HG03521 (cell line): ENCODE measurements at regions not wholly inside any gene's neighbourhood (a gene's known extent, or its start where the extent isn't known, plus 50 kb on each side); places are given as distances from the start of the nearest gene placed in this dataset.
"Not testable (repeated sequence)": the region's sequence is repeated elsewhere in the genome, so short reads cannot be mapped to it uniquely, and the experiment has no call there.

Source experiments
- ATAC-seq: cut with Tn5 transposase; IDR thresholded peaks from one replicate; pipeline ENCODE4 v1.9.1; 2021; ENCODE audit warnings: mild to moderate bottlenecking, moderate library complexity; ENCODE audit not compliant: unreplicated experiment

GRCh38 chr4:108416831-108417230 is 203.5 kb upstream of the RPL34 start:
- ATAC-seq, result no peak

- no peak for ATAC-seq
Observed at GRCh38 chr4:108415389-108415788, 205.0 kb upstream of the RPL34 start.

GRCh38 chr4:108411836-108412235 is 208.5 kb upstream of the RPL34 start:
- ATAC-seq, result no peak

- ATAC-seq, result not testable (repeated sequence)
Observed at GRCh38 chr4:108409691-108410090, 210.7 kb upstream of the RPL34 start.

GRCh38 chr4:108405586-108405985 is 214.8 kb upstream of the RPL34 start:
- no peak for ATAC-seq

- ATAC-seq, result no peak
Observed at GRCh38 chr4:108400309-108400708, 220.1 kb upstream of the RPL34 start.

GRCh38 chr4:108399610-108400265 is 220.6 kb upstream of the RPL34 start:
- no peak for ATAC-seq

DNA sequence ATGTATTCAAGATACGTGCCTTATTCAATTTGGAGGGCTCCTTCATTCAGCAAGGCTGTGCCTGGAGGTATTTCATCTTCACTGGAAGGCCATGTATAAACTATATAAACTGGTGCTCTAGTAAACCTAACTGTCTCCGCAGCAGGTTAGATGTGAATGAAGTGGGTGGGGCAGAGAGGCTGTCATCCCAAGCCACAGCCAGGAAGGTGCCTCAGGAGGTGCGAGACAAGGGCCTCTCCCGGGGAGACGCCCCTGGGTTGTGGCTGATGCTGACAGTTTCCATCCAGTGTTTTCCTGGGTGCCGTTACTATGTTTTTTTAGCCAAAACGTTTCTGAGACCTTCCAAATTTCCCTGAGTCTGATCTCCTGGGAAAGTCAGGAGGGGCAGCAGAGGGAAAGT is 221.5 kb upstream of the RPL34 start:
- no peak for ATAC-seq

DNA sequence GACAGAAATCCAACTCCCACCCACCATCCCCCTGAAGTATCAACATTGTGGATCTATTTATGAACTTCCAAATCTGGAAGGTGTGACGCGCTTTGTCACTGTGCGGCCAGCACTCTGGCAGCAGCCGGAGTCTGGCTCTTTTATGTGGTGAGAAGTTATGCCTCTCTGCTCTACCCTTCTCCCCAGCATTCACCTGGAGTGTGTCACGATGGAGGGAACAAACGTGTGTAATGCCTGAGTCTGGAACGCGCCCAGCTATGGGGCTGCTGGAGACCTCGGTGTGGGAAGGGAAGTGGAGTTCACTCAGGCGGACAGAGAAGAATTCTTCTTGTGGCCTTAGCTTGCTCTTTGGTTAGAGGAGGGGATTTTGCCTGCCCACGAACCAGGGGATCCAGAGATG is 222.1 kb upstream of the RPL34 start:
- ATAC-seq, result no peak

- no peak for ATAC-seq
Observed at GRCh38 chr4:108397850-108398249, 222.5 kb upstream of the RPL34 start.

DNA sequence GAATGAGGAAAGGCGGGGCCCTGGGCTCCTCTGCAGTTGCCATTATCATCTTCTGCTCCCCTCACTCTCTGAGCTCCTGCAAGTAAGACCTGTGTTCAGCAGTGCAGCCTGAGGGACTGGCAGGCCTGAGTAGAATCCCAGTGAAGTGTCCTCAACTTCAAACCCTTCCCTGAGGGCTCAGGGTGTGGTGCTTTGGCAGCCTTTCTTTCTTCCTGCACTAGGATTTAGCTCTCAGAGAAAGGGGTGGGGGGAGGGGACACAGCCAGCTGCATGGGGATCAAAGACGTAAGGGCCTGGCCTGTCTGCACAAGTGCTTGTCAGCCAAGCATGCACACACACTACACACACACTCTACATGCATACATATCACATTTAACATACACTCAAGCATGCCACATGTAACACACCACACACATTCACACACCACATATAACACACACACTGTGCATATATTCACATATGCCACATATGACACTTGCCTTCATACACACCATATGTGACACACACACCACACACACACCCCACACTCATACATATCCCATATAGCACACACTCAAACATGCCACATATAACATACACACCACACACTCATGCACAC is 223.4 kb upstream of the RPL34 start:
- no peak for ATAC-seq

DNA sequence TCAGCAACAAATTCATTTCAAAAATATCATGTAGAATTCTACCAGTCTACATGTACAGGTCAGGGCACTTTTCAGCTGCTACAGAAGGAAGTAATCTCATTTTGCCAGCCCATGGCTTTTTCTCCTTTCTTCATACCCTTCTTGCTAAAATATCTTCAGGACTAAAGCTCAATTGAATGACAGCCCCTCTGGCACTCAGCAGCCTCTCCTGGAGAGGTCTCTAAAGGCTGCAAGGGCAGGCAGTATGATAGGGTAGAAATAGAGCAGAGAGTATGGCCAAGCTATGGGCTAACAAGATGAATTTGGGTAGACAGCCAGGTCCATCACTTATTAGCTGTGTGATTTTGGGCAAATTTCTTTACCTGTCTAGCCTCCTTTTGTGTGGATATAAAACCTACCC is 224.6 kb upstream of the RPL34 start:
- ATAC-seq, result no peak

- no peak for ATAC-seq
Observed at GRCh38 chr4:108393890-108394472, 225.2 kb upstream of the LEF1 start.

DNA sequence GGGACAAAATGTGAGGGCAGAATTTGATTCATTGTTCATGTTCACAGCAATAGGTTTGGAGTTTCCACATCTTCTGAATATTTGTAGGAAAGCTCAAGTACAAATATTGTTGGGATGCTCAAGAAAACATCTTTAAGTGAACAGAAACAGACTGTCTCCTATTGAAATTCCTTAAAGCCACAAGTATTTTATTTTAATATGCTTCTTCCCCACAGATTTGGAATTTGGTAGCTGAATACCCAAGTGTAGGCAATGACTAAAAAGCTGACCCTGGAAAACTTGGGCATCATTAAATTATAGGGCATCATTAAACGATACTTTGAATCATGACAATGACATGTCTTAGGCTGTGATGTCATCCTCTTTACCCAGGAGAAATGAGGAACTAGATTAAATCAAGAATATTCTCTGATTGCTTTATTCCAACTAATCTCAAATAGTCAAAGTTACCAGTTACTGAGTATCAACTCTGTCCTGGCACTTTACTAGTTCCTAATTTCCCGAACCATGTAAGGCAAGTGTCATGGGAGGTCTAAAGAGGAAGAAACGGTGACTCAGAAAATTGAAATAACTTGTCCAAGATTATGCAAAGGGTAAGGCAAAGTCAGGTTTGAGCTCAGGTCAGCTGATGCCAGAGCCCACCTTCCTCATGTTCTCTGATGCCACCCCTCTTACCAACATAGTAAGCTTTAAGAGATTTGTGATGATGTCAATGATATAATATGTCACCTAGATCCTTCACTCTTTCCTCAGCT is 223.1 kb upstream of the LEF1 start:
- no peak for ATAC-seq

DNA sequence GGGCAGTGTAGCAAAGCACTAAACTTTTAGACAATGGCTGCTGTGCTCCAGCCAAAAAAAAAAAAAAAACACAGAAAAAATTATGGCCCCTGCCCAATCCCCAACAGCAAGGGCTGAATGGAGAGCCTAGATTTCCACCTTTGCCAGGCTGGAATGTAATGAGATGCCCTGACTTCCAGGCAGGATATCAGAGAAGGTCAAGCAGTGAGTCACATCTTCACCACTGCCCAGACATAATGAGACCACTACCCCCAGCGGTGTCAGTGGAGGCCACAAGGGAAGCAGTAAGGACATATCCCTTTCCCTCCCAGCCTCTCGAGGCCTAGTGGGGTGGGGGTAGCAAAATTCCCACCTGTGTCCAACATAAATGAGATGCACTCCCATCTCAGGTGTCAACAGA is 216.3 kb upstream of the LEF1 start:
- ATAC-seq, result no peak

- no peak for ATAC-seq
Observed at GRCh38 chr4:108384544-108384943, 215.8 kb upstream of the LEF1 start.

- ATAC-seq, result no peak
Observed at GRCh38 chr4:108383157-108383556, 214.4 kb upstream of the LEF1 start.

- no peak for ATAC-seq
Observed at GRCh38 chr4:108382751-108383150, 214.0 kb upstream of the LEF1 start.

DNA sequence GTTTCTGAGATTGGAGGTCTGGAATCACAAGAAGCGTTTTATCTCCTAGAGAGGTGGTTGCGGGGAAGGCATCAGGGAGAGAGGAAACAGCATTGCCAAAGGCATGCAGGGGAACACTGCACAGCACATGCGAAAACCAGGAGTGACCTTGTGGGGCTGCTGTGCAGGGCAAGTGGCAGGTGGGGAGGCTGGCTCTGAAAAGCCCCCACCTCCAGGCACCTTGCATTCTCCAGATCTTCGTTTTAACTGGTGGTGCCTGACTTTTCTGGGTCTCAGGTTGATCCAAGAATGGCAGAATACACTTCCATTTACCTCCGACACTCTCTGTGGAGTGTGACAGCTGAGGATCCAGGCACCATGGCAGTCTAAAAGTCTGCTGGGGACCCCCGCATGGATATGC is 209.4 kb upstream of the LEF1 start:
- no peak for ATAC-seq

GRCh38 chr4:108377021-108377420 is 208.3 kb upstream of the LEF1 start:
- no peak for ATAC-seq

GRCh38 chr4:108375434-108375833 is 206.7 kb upstream of the LEF1 start:
- no peak for ATAC-seq

DNA sequence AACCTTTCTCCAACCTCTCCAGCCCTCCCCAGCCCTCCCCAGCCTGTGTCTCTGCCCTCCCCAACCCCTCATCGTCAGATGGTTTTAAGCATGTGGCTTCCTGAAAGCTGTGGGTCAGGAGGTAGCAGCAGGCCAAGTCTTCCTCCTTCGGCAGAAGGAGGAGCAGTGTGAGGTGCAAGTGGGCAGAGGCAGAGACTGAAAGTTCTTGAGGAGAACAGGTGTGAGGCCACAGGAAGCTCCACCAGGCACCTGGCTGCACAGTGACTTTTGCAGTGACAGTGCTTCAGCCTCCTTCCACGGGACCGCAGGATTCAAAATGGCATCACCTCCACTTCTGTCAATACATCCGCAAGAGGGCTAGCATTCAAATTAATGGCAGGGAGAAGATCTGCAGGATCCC is 203.9 kb upstream of the LEF1 start:
- ATAC-seq, result no peak
